ENCODE measurements at regions not wholly inside any gene's neighbourhood (a gene's known extent, or its start where the extent isn't known, plus 50 kb on each side); places are given as distances from the start of the nearest gene placed in this dataset.

GRCh38 chr3:77868725-77869124 is 828.8 kb downstream of the ROBO2 start:
- no peak for DNase-seq

GRCh38 chr3:77869423-77869822 is 829.5 kb downstream of the ROBO2 start:
- no peak for DNase-seq

DNA sequence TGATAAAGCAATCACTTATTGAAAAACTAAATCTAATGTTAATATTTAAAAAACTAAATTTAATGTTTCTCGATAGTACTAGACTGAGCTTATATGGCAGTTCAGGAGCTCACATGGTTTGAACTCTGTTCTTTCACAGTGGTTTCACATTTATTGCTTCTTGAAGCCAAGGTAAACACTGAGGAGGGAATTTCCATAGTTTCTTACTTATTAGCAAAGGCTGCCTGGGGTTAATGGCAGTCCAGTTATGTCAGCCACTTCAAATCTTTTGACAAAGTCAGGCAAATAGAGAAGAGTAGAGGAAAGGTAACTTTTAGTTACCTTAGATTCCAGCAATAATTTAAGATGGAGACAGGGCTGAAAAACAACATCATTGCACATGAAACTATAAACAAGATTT is 831.5 kb downstream of the ROBO2 start:
- DNase-seq = no peak

DNA sequence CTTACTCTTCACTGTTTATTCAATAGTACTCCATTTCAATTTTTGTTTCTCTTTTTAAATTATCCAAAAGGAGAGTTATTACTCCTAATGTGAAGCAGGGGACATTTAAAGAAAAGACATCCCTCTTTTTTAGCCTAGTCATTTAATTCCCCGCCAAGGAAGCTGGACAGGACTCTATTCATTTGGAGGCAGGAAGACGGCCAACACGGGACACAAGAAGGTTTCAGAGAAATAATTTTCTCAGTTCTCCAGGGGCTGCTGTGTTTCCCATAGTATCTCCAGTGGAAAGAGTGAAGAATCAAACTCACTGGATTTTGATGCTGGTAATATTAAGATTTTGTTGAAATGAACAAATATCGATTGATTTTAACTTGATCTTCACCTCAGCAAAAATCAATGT is 833.7 kb downstream of the ROBO2 start:
- peak; percentile 31 for DNase-seq

- DNase-seq = no peak
Observed at GRCh38 chr3:77885381-77885780, 845.5 kb downstream of the ROBO2 start.

DNA sequence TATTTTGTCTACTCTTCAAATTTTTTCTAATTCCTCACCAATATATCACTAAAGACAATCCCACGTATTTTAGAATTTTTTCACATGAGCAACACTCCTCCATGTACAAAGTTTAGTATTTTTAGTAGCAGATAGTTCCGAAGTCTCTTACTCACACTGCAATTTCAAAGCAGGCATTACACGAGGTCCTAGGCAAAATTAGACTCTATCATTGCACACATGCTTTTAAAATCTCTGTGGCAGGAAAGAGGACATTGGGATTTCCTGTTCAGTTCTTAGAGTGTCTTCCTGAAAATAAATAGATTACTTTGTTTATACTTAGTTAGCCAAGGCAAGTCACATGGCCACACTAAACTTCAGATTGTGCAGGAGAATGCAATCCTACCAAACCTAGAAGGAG is 847.7 kb downstream of the ROBO2 start:
- no peak for DNase-seq

DNA sequence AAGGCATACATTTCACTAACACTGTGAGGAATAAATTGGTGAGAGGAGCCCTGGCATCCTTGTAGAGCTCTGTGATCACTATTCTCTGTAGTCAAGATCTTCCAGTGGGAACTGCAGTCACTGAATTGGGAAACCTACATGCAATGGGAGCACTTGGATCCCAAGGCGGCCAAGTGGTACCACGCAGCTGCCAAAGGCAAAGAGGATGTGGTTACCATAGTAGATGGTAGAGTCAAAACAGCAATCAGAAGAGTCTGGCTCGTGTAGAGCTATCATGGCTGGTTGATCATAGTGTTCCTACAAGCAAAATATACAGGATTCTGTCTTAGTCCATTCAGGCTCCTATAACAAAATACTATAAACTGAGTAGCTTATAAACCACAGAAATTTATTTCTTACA is 849.7 kb downstream of the ROBO2 start:
- no peak for DNase-seq

DNA sequence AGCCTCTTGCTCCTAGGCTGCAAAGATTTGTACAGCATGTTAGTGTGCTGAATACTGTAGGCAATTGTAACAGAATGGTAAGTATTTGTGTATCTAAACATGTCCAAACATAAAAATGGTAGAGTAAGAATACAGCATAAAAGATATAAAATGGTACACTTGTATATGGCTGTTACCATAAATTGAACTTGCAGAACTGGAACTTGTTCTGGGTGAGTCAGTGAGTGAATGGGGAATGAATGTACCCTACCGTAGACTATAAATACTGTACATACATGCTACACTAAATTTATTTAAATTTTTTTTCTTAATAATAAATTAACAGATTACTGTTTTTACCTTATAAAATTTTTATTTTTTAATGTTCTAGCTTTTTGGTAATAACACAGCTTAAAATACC is 858.7 kb downstream of the ROBO2 start:
- DNase-seq = no peak

DNA sequence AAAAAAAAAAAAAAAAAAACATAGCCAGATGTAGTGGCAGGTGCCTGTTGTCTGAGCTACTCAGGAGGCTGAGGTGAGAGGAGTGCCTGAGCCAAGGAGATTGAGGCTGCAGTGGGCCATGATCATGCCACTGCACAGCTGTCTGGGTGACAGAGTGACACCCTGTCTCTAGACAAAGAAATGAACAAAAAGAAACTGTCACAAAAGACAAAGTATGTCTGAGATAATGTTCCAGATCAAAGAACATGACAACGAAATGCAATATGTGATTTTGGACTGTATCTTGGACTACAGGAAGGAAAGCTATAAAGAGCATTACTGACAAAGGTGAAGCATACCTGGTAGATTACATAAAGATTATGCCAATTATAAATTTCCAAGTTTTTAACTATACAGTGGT is 862.8 kb downstream of the ROBO2 start:
- no peak for DNase-seq

DNA sequence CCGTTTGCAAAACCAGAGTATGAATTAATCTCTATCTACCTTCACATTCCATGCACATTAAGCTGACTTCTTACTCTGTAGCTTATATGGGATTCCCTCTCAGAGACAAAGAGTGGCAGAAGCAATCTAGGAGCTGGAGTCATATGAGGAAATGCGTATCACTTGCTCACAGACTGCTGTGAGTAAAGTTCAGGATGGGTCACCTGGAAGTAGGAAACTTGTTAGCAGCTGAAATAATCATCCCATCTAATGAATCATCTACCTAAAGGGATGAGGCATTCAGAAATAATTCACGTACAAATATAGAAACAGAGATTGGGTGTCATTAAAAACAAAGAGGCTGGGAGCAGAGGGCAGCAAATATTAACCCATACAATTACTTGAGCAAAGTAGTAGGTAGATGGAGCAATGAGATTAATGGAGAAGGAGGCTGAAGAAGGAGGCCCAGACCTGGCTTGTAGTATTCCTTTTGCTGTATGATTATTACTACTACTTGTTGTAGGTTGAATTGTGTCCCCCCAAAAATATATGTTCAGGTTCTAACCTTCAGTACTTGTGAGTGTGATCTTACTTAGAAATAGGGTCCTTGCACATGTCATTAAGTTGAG is 866.3 kb downstream of the ROBO2 start:
- DNase-seq = no peak

DNA sequence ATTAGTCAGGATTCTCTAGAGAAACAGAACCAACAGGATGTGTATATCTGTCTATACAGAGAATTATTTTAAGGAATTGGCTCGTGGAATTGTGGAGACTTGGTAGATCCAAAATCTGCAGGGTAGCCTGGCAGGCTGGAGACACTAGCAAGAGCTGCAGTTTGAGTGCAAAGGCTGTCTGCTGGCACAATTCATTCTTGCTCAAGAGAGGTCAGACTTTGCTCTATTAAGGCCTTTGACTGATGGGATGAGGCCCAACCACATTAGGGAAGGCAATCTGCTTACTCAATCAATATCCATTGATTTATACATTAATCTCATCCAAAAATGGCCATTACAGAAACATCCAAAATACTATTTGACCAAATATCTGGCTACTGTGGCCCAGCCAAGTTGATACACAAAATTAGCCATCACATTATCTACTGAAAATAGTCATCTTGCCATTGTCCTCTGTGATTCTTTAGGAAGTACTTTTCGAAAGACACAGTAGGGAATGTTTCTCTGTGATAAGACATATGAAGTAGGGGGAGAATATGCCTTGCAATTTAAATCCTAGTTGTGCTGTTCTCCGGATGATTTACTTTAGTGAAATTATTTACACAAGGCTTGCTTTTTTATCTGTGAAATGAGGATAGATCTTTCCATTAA is 873.8 kb downstream of the ROBO2 start:
- DNase-seq = no peak

DNA sequence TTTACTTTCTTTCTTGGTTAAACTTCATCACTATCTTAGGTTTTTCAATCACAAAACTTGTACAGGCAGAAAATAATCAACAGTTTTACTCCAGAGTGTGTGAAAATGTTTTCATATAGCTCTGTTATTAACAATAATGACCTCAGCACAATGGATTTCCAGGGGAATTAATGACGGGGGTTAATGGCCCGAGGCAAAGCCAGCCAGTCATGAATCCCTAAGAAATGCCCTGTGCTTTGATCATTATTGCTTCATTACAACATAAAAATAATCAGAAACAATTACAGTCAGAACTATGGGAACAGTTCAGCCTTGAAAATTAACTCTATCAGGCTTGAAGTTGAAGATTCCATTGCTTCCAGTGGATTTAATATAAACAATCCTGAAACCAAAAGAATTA is 875.4 kb downstream of the ROBO2 start:
- DNase-seq = no peak

DNA sequence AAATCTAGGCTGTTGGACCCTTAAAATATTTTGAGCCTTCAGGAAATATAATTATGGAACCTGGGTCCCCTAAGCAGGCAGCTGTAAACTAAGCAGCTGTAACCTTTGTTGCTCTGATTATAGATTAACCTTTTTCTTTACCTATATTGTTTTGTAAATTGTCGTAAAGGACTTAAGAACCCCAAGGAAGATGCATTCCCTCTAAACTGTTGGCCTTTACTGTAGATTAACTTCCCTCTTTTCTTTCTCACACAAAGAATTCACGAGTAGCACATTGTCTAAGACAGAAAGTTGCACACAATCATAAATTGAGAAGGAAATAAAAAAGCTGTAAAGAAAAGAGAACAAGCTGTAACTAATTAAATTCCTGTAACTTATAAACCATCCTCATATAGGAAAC is 877.3 kb downstream of the ROBO2 start:
- DNase-seq = no peak

GRCh38 chr3:77919244-77919643 is 879.3 kb downstream of the ROBO2 start:
- no peak for DNase-seq

- peak; percentile 28 for DNase-seq
Observed at GRCh38 chr3:77931255-77932009, 891.5 kb downstream of the ROBO2 start.

DNA sequence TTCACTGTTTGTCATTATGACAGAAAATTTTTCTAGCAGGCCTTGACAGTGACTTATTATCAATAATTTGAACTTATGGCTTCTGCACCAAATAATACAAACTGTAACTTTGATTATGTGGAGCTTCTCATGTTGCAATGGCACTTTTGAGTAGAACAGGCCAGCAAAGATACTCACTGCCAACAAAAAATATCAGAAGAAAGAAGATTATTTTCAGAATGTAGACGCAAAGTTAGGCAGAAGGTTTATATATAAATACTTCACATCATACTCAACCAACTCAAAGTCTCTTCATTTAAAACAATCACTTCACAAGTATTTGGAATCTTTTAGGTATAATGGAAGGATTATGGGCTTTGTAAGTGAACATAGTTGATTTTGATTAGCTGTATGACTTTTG is 893.0 kb downstream of the ROBO2 start:
- DNase-seq = no peak

DNA sequence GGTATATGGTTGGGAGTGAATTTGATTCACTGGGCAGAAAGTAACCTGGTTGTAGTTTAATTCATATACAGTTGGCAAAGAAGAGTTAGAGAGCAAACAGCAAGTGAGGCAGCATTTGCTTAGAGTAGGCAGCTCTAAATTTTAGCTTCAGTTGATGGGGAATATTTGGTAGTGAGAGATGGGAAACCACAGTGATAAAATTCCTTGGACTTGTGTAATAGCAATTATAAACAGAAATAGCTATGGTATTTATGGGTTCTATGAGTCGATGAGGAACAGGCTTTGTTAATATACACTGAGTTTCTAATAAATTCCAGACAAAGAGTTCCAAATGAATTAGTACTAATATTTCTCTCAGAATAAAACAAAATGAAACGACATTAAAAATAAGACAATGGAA is 894.0 kb downstream of the ROBO2 start:
- no peak for DNase-seq

- no peak for DNase-seq
Observed at GRCh38 chr3:77935418-77935817, 895.5 kb downstream of the ROBO2 start.

GRCh38 chr3:77939726-77940125 is 899.8 kb downstream of the ROBO2 start:
- DNase-seq = no peak

GRCh38 chr3:77943598-77943997 is 903.7 kb downstream of the ROBO2 start:
- DNase-seq = no peak

DNA sequence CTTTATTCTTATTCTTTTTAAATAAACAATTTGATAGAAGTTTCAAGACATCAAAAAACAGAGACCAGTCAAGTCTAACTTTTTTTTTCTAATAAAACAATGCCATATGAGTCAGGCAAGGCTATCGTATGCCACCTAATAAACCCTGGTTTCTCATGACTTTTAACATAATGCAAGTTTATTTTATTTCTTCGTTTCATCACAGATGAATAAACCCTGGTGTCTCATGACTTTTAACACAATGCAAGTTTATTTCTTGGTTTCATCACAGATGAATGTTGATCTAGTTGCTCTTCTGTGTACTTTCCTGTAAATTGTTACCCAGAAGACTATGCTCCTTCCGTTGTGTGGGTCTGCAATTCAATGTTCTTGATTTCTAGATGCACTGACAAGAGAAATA is 905.4 kb downstream of the ROBO2 start:
- DNase-seq = no peak

DNA sequence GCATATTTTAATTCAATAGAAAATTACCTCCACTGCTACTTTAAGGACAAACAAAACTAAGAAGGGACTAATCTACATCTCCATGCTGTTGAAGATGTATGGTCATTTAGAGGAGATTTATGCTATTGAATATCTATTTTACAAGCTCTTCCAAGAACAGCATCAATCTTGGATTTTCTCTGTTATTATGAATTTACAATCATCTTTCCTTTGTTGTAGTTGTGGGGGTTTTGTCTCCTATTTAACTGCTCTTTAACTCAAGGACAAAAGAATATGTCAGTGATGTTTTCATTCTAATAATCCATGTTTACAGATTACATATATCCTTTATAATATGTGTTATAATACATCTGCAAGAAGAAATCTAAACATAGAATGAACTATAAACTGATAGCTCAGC is 907.8 kb downstream of the ROBO2 start:
- no peak for DNase-seq

DNA sequence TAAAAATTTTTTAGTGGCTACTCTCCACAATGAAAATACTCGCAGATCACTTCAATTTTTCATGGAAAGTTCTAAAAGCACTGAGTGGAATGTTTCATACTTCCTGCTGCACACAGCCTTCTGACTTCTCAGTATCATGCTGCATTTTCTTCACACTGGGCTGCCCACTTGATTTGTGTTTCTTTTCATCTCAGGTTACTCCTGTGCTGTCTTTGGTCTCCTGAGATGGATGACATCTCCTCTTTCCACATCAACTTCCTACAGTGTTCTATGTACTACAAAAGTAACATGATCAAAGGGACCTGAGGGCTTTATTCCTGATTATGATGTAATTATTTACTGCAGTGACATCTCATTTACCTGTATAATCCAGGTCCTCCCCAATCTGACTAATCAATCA is 927.7 kb downstream of the ROBO2 start:
- DNase-seq = no peak

- no peak for DNase-seq
Observed at GRCh38 chr3:77976079-77976478, 936.2 kb downstream of the ROBO2 start.

DNA sequence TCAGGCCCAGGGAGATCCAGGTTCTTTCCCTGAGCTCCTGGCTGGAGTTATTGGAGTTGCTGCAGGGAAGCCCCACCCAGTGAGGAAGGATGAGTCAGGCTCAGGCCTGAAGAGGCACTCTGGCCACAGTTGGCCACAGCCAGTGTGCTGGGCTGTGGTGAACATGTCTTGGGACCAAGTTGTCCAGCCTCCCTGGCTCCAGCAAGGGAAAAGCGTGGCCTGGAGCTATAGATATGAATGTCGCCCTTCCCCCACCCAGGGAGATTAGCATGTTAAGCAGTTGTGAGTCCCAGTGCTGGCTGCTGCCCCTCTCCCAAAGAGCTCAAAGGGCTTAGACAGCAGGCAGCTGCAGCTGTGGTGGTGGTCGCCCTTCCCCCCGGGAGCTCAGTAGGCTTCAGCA is 963.2 kb downstream of the ROBO2 start:
- no peak for DNase-seq

All from femur (tissue), 1 donor.